Heart left ventricle (tissue), 16 donors: ENCODE measurements at regions not wholly inside any gene's neighbourhood (a gene's known extent, or its start where the extent isn't known, plus 50 kb on each side); places are given as distances from the start of the nearest gene placed in this dataset.

Experiments
- ATAC-seq, 4 donors: fragments of 200-7000 bp; cut with Tn5 transposase; one replicate each; pipeline ENCODE4 v1.9.1; 2020 to 2022; ENCODE audit warnings: moderate library complexity in 4 of 4, mild to moderate bottlenecking in 3 of 4, moderate number of reproducible peaks in 1 of 4
- DNase-seq, 5 donors: peaks; one replicate each; pipeline ENCODE4 v3.0.0-alpha.2; 2020
- H3K27ac ChIP-seq, 12 donors: fragments of 200-600 bp; sonication (generic) in 4 of 12; one replicate each; pipeline versions ENCODE4 v1.5.0 to v1.8.0; 2016 to 2022; ENCODE audit warnings: mild to moderate bottlenecking in 2 of 12
- H3K27me3 ChIP-seq, 9 donors: fragments of 200-600 bp; sonication (generic) in 2 of 9; one replicate each; pipeline versions ENCODE4 v1.5.1 to v1.8.0; 2016 to 2022; ENCODE audit warnings: mild to moderate bottlenecking in 3 of 9
- H3K36me3 ChIP-seq, 9 donors: fragments of 200-600 bp; sonication (generic) in 2 of 9; one replicate each; pipeline versions ENCODE4 v1.5.0 to v1.8.0; 2018 to 2022; ENCODE audit warnings: mild to moderate bottlenecking in 2 of 9
- H3K4me1 ChIP-seq, 12 donors: fragments of 200-600 bp; sonication (generic) in 4 of 12; one replicate each; pipeline versions ENCODE4 v1.5.0 to v1.8.0; 2016 to 2022; ENCODE audit warnings: mild to moderate bottlenecking in 3 of 12
- H3K4me3 ChIP-seq, 12 donors: fragments of 200-600 bp; sonication (generic) in 4 of 12; one replicate each; pipeline versions ENCODE4 v1.5.0 to v1.8.0; 2017 to 2022; ENCODE audit warnings: mild to moderate bottlenecking in 9 of 12, moderate library complexity in 4 of 12
- H3K9me3 ChIP-seq, 12 donors: fragments of 200-600 bp; sonication (generic) in 4 of 12; one replicate each; pipeline versions ENCODE4 v1.5.0 to v1.8.0; 2016 to 2022; ENCODE audit warnings: mild to moderate bottlenecking in 1 of 12
- POLR2A ChIP-seq, 2 donors: fragments of 450-650 bp; IDR thresholded peaks; one replicate each; pipeline ENCODE4 v1.6.1; 2017; ENCODE audit warnings: antibody characterized with exemption in 2 of 2, mild to moderate bottlenecking in 2 of 2, moderate library complexity in 2 of 2
- WGBS, 4 donors: extraction: QIAGEN DNeasy Blood & Tissue Kit in 2 of 4; methylation state at CpG; one replicate each; pipeline versions ENCODE4 v1.1.5 to v1.1.7; 2013 to 2018; 5-methylcytosine and 5-hydroxymethylcytosine counted together
- intact Hi-C, 10 donors: fragments of 100-400 bp; cut with DNase I; formaldehyde crosslinking; loops; one replicate each; pipeline versions ENCODE4 v1.11.1 to v1.14.2; 2022
- TF ChIP-seq, protein P1 (sequence below), 12 donors: fragments of 200-600 bp; sonication (generic) in 4 of 12; IDR thresholded peaks; one replicate each; pipeline versions ENCODE4 v1.5.0 to v1.8.0; 2018 to 2022; ENCODE audit warnings: antibody characterized with exemption in 12 of 12, mild to moderate bottlenecking in 5 of 12
- donor health status: ischemic (EF 13 %, LVEDD 7.1; RV severe dilation, severe dysfunction).
- donor health status: healthy with polysubstance abuse.
- donor health status: DM: no; HTN: yes; CAD: no.
- donor health status: DM: no; HTN: no; CAD: no.
- donor health status: ischemic (EF 25% LVEDD 6.9; RV normal size, moderate dysfunction).
- donor health status: ischemic (EF 25% LVEDD 5.7; RV mildly dilated, moderate dysfunction).
- donor health status: healthy.
- donor health status: DM: yes; HTN: yes; CAD: no.
- donor health status: ischemic (EF 35%, LVEDD 5.7; RV mildly dilated, moderate dysfunction).
- donor health status: nonischemic (EF 11% LVEDD 7.7; RV severe dilation, severe dysfunction).
- donor health status: DM: yes; HTN: yes; CAD: no.
- donor health status: PGD.
- donor health status: ischemic (EF 29% LVEDD 5.4; RV normal size, mild dysfunction).
- donor health status: nonischemic (EF 23%, LVEDD 6.1; RV moderate dilation, normal function).

DNA sequence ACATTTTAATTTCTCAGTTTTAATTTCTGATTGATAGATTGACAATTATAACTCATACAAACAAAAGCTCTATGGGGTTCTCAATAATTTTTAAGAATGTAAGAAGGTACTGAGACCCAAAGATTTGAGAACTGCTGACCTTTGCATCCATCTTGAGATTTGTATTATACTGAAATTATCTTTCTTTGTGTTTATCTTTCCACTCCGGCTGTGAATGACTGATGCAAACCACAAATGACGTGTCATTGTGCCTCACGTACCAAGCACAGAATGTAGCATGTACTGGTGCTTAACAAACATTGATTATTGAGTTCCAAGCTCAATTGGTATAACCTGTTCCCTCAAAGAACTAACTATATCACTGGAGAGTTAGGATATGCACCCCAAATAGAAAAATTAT is 152.1 kb upstream of the SMLR1 start:
- no peak for DNase-seq
- no peaks in the 10 kb centered on the region for H3K27me3 ChIP-seq
- intact Hi-C loops = loop anchor here in 1 of 10 donors (10.0 kb wide), 1 partner anchor 310 kb away; the partner anchor contains the start of gene TMEM200A
- no peak for ATAC-seq
- H3K4me3 ChIP-seq = no peak overlapping the region
- H3K9me3 ChIP-seq = peaks cover 0 to 21% (median 6%) of the 10 kb centered on the region in 12 donors
- TF ChIP-seq POLR2A (IDR thresholded peaks at IDR 0.05) = no peak
- TF ChIP-seq, protein P1, sequence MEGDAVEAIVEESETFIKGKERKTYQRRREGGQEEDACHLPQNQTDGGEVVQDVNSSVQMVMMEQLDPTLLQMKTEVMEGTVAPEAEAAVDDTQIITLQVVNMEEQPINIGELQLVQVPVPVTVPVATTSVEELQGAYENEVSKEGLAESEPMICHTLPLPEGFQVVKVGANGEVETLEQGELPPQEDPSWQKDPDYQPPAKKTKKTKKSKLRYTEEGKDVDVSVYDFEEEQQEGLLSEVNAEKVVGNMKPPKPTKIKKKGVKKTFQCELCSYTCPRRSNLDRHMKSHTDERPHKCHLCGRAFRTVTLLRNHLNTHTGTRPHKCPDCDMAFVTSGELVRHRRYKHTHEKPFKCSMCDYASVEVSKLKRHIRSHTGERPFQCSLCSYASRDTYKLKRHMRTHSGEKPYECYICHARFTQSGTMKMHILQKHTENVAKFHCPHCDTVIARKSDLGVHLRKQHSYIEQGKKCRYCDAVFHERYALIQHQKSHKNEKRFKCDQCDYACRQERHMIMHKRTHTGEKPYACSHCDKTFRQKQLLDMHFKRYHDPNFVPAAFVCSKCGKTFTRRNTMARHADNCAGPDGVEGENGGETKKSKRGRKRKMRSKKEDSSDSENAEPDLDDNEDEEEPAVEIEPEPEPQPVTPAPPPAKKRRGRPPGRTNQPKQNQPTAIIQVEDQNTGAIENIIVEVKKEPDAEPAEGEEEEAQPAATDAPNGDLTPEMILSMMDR (IDR thresholded peaks at IDR 0.05) = no peak
- 42 to 54% (median 46%) methylated on average over 3 of the region's 3 CpGs for WGBS, 4 donors
- peak overlapping the region in 1 of 12 donors; percentile 7 for H3K27ac ChIP-seq
- H3K4me1 ChIP-seq = peaks cover 0 to 11% (median 0%) of the 10 kb centered on the region in 12 donors
- no peaks in the 10 kb centered on the region for H3K36me3 ChIP-seq

DNA sequence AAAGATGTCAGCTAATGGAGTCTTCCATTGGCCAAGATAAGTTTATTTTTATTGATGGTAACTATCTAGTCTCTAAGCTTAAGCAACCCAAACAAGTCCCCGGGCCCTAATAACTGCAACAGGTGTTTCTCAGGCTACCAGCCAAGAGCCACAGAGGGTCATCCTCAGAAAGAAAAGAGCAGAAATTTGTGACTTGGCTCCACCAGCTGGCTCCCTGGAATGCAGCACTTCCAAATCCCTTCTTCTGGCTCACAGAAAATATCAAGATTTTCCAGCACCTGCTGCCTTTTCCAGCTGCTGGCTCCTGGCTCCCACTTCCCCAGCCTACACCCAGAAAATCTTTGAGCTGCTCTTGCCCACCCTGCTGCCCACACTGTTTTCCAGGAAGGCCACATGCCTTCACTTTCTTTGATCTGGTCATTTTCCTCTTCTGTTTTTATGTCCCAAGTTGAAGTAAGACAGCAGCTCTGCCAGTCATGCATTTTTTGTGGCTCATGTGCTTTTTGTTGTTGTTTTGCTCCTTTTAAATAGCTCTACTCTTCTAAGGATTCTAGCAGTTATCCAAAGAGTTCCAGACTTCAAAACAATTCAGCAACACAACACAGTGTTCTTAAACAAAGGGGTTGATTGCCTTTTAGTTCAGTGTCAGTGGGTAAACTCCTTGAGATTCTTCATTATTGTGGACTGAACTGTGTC is 151.0 kb upstream of the SMLR1 start:
- H3K27ac ChIP-seq = peak overlapping the region in 2 of 12 donors; percentile 11 to 33
- peaks cover 0 to 21% (median 6%) of the 10 kb centered on the region in 12 donors for H3K9me3 ChIP-seq
- TF ChIP-seq POLR2A (IDR thresholded peaks at IDR 0.05) = no peak
- TF ChIP-seq, protein P1 (IDR thresholded peaks at IDR 0.05) = no peak
- no peaks in the 10 kb centered on the region for H3K36me3 ChIP-seq
- no peak overlapping the region for H3K4me3 ChIP-seq
- intact Hi-C loops = loop anchor here in 1 of 10 donors (10.0 kb wide), 1 partner anchor 311 kb away; the partner anchor contains the start of gene TMEM200A
- WGBS, 4 donors = 34 to 63% (median 46%) methylated on average over 1 of the region's 1 CpG
- ATAC-seq (peak in 1 of 4 donors; percentile 48), DNase-seq (peak in 3 of 5 donors; percentile 20 to 32 (median 32))
- no peaks in the 10 kb centered on the region for H3K27me3 ChIP-seq
- peaks cover 0 to 14% (median 0%) of the 10 kb centered on the region in 12 donors for H3K4me1 ChIP-seq

DNA sequence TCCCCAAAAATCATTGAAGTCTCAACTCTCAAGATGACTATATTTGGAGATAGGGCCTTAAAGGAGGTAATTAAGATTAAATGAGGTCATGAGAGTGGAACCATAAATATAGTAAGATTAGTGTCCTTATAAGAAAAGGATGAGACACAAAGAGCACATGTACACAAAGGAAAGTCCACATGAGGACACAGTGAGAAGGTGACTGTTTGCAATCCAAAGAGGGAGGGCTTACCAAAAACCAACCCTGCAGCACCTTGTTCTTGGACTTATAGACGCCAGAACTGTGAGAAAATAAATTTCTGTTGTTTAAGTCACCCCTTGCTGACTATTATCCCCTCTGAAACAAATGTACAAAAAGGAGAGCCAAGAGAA is 150.4 kb upstream of the SMLR1 start:
- Histone ChIP-seq H3K4me1 (peaks cover 0 to 12% (median 0%) of the 10 kb centered on the region in 12 donors), H3K4me3 (no peak overlapping the region), H3K36me3 (no peaks in the 10 kb centered on the region), H3K27me3 (no peaks in the 10 kb centered on the region), H3K27ac (no peak overlapping the region), H3K9me3 (peaks cover 0 to 21% (median 6%) of the 10 kb centered on the region in 12 donors)
- TF ChIP-seq, protein P1 (IDR thresholded peaks at IDR 0.05) = no peak
- no peak for TF ChIP-seq POLR2A (IDR thresholded peaks at IDR 0.05)
- intact Hi-C loops = loop anchor here in 1 of 10 donors (10.0 kb wide), 1 partner anchor 312 kb away; the partner anchor contains the start of gene TMEM200A
- ATAC-seq = no peak
- no peak for DNase-seq
- 50 to 70% (median 57%) methylated on average over 1 of the region's 1 CpG for WGBS, 4 donors

DNA sequence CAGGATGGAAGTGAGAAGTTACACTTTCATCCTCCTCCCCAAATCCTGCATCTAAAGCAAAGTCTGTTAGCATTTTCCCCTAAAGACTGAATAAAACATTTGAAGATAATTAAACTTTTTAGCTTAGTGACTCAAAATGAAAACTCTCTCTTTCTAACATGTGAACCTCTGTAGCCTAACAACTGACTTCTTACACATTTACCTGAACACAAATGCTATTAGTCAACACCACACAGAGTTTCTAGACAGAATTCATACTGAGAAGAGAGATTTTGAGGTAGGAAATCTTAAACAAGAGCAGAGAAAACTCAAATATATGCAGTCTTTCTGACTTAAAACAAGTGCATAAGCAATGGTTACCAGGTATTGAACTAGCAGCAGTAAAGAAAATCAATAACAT is 149.9 kb upstream of the SMLR1 start:
- Histone ChIP-seq H3K27ac (no peak overlapping the region), H3K9me3 (peaks cover 0 to 21% (median 6%) of the 10 kb centered on the region in 12 donors), H3K4me3 (no peak overlapping the region), H3K4me1 (peaks cover 0 to 12% (median 0%) of the 10 kb centered on the region in 12 donors), H3K27me3 (no peaks in the 10 kb centered on the region), H3K36me3 (no peaks in the 10 kb centered on the region)
- no peak for TF ChIP-seq POLR2A (IDR thresholded peaks at IDR 0.05)
- TF ChIP-seq, protein P1 (IDR thresholded peaks at IDR 0.05) = no peak
- intact Hi-C loops = loop anchor here in 1 of 10 donors (10.0 kb wide), 1 partner anchor 313 kb away; the partner anchor contains the start of gene TMEM200A
- no peak for DNase-seq
- ATAC-seq = no peak
